ENCODE measurements at regions not wholly inside any gene's neighbourhood (a gene's known extent, or its start where the extent isn't known, plus 50 kb on each side); places are given as distances from the start of the nearest gene placed in this dataset.
A peak's percentile ranks its signal among the peaks of the same experiment; 100 is the strongest.
"Not testable (repeated sequence)": the region's sequence is repeated elsewhere in the genome, so short reads cannot be mapped to it uniquely, and the experiment has no call there.

- Histone ChIP-seq H2AFZ (ENCODE audit: low read length) (no peak overlapping the region), H4K20me1 (ENCODE audit: control insufficient read depth, extremely low read depth, insufficient read depth, low read length) (no peaks in the 10 kb centered on the region), H3K27me3 (ENCODE audit: control insufficient read depth, insufficient read depth, low read length) (no peaks in the 10 kb centered on the region), H3K4me3 (replicated peaks in 1 of 4; ENCODE audit: control extremely low read depth in 1 of 4, insufficient read depth in 1 of 4, low read depth in 3 of 4, low read length in 4 of 4) (no peak overlapping the region), H3K4me1 (ENCODE audit: control insufficient read depth, extremely low read depth, insufficient read depth, low read length) (no peaks in the 10 kb centered on the region), H3K36me3 (ENCODE audit: control insufficient read depth, insufficient read depth, low read length) (no peaks in the 10 kb centered on the region), H3K9me3 (ENCODE audit: control insufficient read depth, insufficient read depth, low read depth, low read length) (no peaks in the 10 kb centered on the region), H3K27ac (ENCODE audit: insufficient read depth, low read length) (no peak overlapping the region), H3K79me2 (ENCODE audit: control insufficient read depth, insufficient read depth, low read length) (no peaks in the 10 kb centered on the region), H3K4me2 (ENCODE audit: extremely low read depth, insufficient read depth, low read length) (no peak overlapping the region), H3K9ac (ENCODE audit: insufficient read depth, low read length) (no peak overlapping the region)
- TF ChIP-seq EZH2 (IDR thresholded peaks at IDR 0.05; ENCODE audit: low read length, missing control alignments) (no peak), CTCF (conservative IDR thresholded peaks at IDR 0.05 in 1 of 2, IDR thresholded peaks at IDR 0.05 in 1 of 2; ENCODE audit: low read depth in 1 of 2, low read length in 2 of 2) (no peak)
- peak; percentile 6 to 19 for DNase-seq (ENCODE audit: low read depth in 2 of 2)
These were observed 194.7 kb upstream of the NANOGP8 start for GRCh38 chr15:35279811-35280210.

DNA sequence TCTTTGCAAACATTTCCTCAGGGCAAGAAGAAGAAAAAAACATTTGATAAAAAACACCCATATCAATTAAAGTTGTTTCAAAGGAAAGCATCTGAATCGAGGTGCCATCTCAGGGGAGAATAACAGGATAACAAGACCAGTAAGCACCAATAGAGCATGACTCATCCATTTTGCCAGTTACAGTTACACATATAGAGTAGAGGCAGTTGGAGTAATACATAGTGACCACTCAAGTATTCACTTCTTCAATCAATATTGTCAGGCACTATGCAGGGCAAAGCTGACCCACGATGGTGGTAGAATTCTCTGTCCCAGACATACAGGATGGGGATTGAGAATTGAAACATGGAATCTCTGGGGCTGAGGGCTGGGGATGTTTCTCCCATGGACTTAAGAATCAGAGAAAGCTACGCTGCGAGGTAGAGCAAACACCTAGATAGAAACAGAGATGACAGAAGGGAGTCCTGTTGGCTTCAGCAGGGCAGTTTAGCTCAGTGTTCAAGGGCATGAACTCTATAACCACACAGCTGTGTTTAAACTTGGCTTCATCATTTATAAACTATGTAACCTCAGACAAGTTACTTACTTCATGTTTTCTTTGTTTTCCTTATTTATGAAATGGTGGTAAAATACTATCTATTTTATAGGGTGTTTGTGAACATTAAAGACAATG is 186.4 kb upstream of the NANOGP8 start:
- DNase-seq (ENCODE audit: low read depth in 2 of 2) = peak; percentile 53 to 59
- H2AFZ ChIP-seq (ENCODE audit: low read length) = no peak overlapping the region

DNA sequence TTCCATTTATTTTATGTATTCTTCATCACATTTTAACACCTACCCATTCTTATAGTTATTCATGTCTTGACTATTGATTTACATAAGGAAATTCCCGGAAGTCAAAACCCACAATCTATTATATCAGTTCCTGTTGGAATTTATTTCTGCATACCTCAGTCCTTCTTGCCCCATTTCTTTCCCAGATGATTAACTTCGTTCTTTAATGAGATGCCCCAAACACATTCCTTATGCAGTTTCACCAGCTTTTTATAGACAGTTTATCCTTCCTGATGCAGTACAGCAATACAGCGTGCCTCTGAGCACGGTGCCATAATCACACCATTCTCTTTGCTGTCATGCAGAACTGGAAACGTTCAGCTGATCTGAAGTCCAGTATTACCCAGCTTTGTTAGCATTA is 175.8 kb upstream of the NANOGP8 start:
- Histone ChIP-seq H3K9me3 (ENCODE audit: control insufficient read depth, insufficient read depth, low read depth, low read length) (no peaks in the 10 kb centered on the region), H4K20me1 (ENCODE audit: control insufficient read depth, extremely low read depth, insufficient read depth, low read length) (no peaks in the 10 kb centered on the region), H3K27ac (ENCODE audit: insufficient read depth, low read length) (no peak overlapping the region), H3K4me1 (ENCODE audit: control insufficient read depth, extremely low read depth, insufficient read depth, low read length) (no peaks in the 10 kb centered on the region), H2AFZ (ENCODE audit: low read length) (no peak overlapping the region), H3K27me3 (ENCODE audit: control insufficient read depth, insufficient read depth, low read length) (no peaks in the 10 kb centered on the region), H3K4me2 (ENCODE audit: extremely low read depth, insufficient read depth, low read length) (no peak overlapping the region), H3K9ac (ENCODE audit: insufficient read depth, low read length) (no peak overlapping the region), H3K79me2 (ENCODE audit: control insufficient read depth, insufficient read depth, low read length) (no peaks in the 10 kb centered on the region), H3K36me3 (ENCODE audit: control insufficient read depth, insufficient read depth, low read length) (no peaks in the 10 kb centered on the region), H3K4me3 (replicated peaks in 1 of 4; ENCODE audit: control extremely low read depth in 1 of 4, insufficient read depth in 1 of 4, low read depth in 3 of 4, low read length in 4 of 4) (no peak overlapping the region)
- no peak for TF ChIP-seq EZH2 (IDR thresholded peaks at IDR 0.05; ENCODE audit: low read length, missing control alignments)
- no peak for TF ChIP-seq CTCF (conservative IDR thresholded peaks at IDR 0.05 in 1 of 2, IDR thresholded peaks at IDR 0.05 in 1 of 2; ENCODE audit: low read depth in 1 of 2, low read length in 2 of 2)
- DNase-seq (ENCODE audit: low read depth in 2 of 2) = peak in 1 of 2 donors; percentile 44

More for the DNA sequence above, 186.4 kb upstream of the NANOGP8 start:
- Histone ChIP-seq H3K36me3 (ENCODE audit: control insufficient read depth, insufficient read depth, low read length) (no peaks in the 10 kb centered on the region), H3K79me2 (ENCODE audit: control insufficient read depth, insufficient read depth, low read length) (no peaks in the 10 kb centered on the region), H3K27ac (ENCODE audit: insufficient read depth, low read length) (no peak overlapping the region), H3K4me3 (replicated peaks in 1 of 4; ENCODE audit: control extremely low read depth in 1 of 4, insufficient read depth in 1 of 4, low read depth in 3 of 4, low read length in 4 of 4) (no peak overlapping the region), H4K20me1 (ENCODE audit: control insufficient read depth, extremely low read depth, insufficient read depth, low read length) (no peaks in the 10 kb centered on the region), H3K9ac (ENCODE audit: insufficient read depth, low read length) (no peak overlapping the region), H3K4me2 (ENCODE audit: extremely low read depth, insufficient read depth, low read length) (no peak overlapping the region), H3K4me1 (ENCODE audit: control insufficient read depth, extremely low read depth, insufficient read depth, low read length) (no peaks in the 10 kb centered on the region), H3K9me3 (ENCODE audit: control insufficient read depth, insufficient read depth, low read depth, low read length) (no peaks in the 10 kb centered on the region), H3K27me3 (ENCODE audit: control insufficient read depth, insufficient read depth, low read length) (no peaks in the 10 kb centered on the region)
- no peak for TF ChIP-seq EZH2 (IDR thresholded peaks at IDR 0.05; ENCODE audit: low read length, missing control alignments)
- no peak for TF ChIP-seq CTCF (conservative IDR thresholded peaks at IDR 0.05 in 1 of 2, IDR thresholded peaks at IDR 0.05 in 1 of 2; ENCODE audit: low read depth in 1 of 2, low read length in 2 of 2)

DNA sequence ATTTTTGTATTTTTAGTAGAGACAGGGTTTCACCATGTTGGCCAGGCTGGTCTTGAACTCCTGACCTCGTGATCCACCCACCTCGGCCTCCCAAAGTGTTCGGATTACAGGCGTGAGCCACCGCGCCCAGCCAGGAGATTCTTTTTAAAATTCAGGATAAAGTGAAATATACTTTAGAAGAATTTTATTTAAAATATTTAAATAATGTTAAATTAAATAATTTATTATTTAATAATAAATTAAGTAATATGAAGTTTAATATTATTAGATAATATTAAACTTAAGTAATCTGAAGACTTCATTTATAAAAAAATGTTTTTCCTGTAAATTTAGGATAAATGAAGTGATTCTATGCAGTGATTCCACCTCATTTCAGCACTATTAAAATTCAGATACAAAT is 175.2 kb upstream of the NANOGP8 start:
- not testable (repeated sequence) for H3K9ac ChIP-seq (ENCODE audit: insufficient read depth, low read length); H3K27ac ChIP-seq (ENCODE audit: insufficient read depth, low read length); H2AFZ ChIP-seq (ENCODE audit: low read length); H3K9me3 ChIP-seq (ENCODE audit: control insufficient read depth, insufficient read depth, low read depth, low read length); H3K4me3 ChIP-seq (replicated peaks in 1 of 4; ENCODE audit: control extremely low read depth in 1 of 4, insufficient read depth in 1 of 4, low read depth in 3 of 4, low read length in 4 of 4); H3K4me2 ChIP-seq (ENCODE audit: extremely low read depth, insufficient read depth, low read length); H3K36me3 ChIP-seq (ENCODE audit: control insufficient read depth, insufficient read depth, low read length); DNase-seq (ENCODE audit: low read depth in 2 of 2); H3K27me3 ChIP-seq (ENCODE audit: control insufficient read depth, insufficient read depth, low read length); H3K4me1 ChIP-seq (ENCODE audit: control insufficient read depth, extremely low read depth, insufficient read depth, low read length); H4K20me1 ChIP-seq (ENCODE audit: control insufficient read depth, extremely low read depth, insufficient read depth, low read length); H3K79me2 ChIP-seq (ENCODE audit: control insufficient read depth, insufficient read depth, low read length)
